ENCODE measurements at regions not wholly inside any gene's neighbourhood (a gene's known extent, or its start where the extent isn't known, plus 50 kb on each side); places are given as distances from the start of the nearest gene placed in this dataset.

GRCh38 chr6:9240861-9241260 lies 805.5 kb upstream of the SLC35B3 start:
- no peak for TF ChIP-seq GATA1 (IDR thresholded peaks at IDR 0.05; ENCODE audit: low read depth, low read length)
- TF ChIP-seq POLR2A (IDR thresholded peaks at IDR 0.05; ENCODE audit: low read length), result no peak
